Kidney (tissue), 13 donors: ENCODE measurements at regions not wholly inside any gene's neighbourhood (a gene's known extent, or its start where the extent isn't known, plus 50 kb on each side); places are given as distances from the start of the nearest gene placed in this dataset.
"Not testable (repeated sequence)": the region's sequence is repeated elsewhere in the genome, so short reads cannot be mapped to it uniquely, and the experiment has no call there.

Source experiments
- DNase-seq, 5 donors: peaks; one replicate each; pipeline ENCODE4 v3.0.0-alpha.2; 2013 to 2020
- FAIRE-seq: peaks from 2 replicates; lab custom pipeline; 2012; peaks lifted over from hg19 to GRCh38; lab: Jason Lieb, UNC
- H3K27ac ChIP-seq, 2 donors: one replicate each; pipeline ENCODE4 v1.7.0; 2013; ENCODE audit warnings: low read depth in 2 of 2, low read length in 2 of 2, inconsistent platforms in 1 of 2
- H3K27me3 ChIP-seq: one replicate; pipeline ENCODE4 v1.7.1; 2013; ENCODE audit warnings: low read length, inconsistent platforms; ENCODE audit not compliant: control insufficient read depth, insufficient read depth
- H3K36me3 ChIP-seq, 3 donors: one replicate each; pipeline versions ENCODE4 v1.7.0 to v1.7.1; 2013; ENCODE audit warnings: low read length in 3 of 3, control low read depth in 1 of 3, inconsistent platforms in 1 of 3; ENCODE audit not compliant: insufficient read depth in 3 of 3, control insufficient read depth in 2 of 3
- H3K4me1 ChIP-seq, 3 donors: one replicate each; pipeline versions ENCODE4 v1.7.0 to v1.7.1; 2013; ENCODE audit warnings: low read length in 3 of 3, inconsistent platforms in 1 of 3, low read depth in 1 of 3; ENCODE audit not compliant: control insufficient read depth in 2 of 3, insufficient read depth in 2 of 3
- H3K4me3 ChIP-seq, 3 donors: one replicate each; pipeline versions ENCODE4 v1.7.0 to v1.8.1; 2013; ENCODE audit warnings: low read length in 3 of 3, control low read depth in 1 of 3, inconsistent platforms in 1 of 3
- H3K9ac ChIP-seq, 3 donors: one replicate each; pipeline versions ENCODE4 v1.7.0 to v1.7.1; 2013; ENCODE audit warnings: low read length in 3 of 3, control low read depth in 1 of 3, inconsistent platforms in 1 of 3
- H3K9me3 ChIP-seq, 3 donors: one replicate each; pipeline versions ENCODE4 v1.7.0 to v1.7.1; 2013; ENCODE audit warnings: low read length in 3 of 3, control low read depth in 1 of 3, inconsistent platforms in 1 of 3; ENCODE audit not compliant: control insufficient read depth in 2 of 3, insufficient read depth in 1 of 3
- intact Hi-C: fragments of 100-400 bp; cut with DNase I; formaldehyde crosslinking; loops from one replicate; pipeline ENCODE4 v1.11.1; 2022
- TF ChIP-seq, protein P1 (sequence below): IDR thresholded peaks from 3 replicates; pipeline ENCODE4 v1.5.1; 2012; ENCODE audit warnings: mild to moderate bottlenecking, moderate library complexity, borderline replicate concordance; ENCODE audit not compliant: insufficient read depth; ENCODE audit errors: extremely low read depth
- donor health status: control.
- donor health status: control.
- donor health status: control.
- donor health status: control.
- donor health status: control.
- donor health status: DM: yes; HTN: yes; CAD: no.
- donor health status: Normal renal cell carcinoma (clear cell type).

DNA sequence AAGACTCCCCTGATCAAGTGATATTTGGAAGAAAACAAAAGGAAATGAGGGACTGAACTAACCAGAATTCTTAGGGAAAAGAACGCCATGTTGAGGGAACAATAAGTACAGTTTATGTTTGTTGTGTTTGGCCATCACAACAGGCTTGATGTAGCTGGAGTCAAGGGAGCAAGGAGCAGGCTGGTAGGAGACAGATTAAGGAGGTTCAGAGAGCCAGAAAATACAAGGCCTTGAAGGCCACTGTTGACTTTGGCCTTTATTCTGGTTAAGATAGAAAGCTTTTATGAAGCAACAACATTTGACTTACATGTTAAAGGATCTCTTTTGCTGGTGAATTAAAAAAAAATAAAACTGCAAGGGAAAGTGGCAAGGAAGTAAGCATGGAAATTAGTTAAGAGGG lies 754.1 kb upstream of the SLC8A1 start:
- Histone ChIP-seq H3K9ac (no peak overlapping the region), H3K9me3 (no peaks in the 10 kb centered on the region), H3K36me3 (no peaks in the 10 kb centered on the region), H3K27ac (no peak overlapping the region), H3K4me3 (no peak overlapping the region), H3K4me1 (no peaks in the 10 kb centered on the region), H3K27me3 (no peaks in the 10 kb centered on the region)
- no peak for FAIRE-seq
- DNase-seq: peak in 2 of 5 donors; percentile 54 to 82
- TF ChIP-seq, protein P1, sequence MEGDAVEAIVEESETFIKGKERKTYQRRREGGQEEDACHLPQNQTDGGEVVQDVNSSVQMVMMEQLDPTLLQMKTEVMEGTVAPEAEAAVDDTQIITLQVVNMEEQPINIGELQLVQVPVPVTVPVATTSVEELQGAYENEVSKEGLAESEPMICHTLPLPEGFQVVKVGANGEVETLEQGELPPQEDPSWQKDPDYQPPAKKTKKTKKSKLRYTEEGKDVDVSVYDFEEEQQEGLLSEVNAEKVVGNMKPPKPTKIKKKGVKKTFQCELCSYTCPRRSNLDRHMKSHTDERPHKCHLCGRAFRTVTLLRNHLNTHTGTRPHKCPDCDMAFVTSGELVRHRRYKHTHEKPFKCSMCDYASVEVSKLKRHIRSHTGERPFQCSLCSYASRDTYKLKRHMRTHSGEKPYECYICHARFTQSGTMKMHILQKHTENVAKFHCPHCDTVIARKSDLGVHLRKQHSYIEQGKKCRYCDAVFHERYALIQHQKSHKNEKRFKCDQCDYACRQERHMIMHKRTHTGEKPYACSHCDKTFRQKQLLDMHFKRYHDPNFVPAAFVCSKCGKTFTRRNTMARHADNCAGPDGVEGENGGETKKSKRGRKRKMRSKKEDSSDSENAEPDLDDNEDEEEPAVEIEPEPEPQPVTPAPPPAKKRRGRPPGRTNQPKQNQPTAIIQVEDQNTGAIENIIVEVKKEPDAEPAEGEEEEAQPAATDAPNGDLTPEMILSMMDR: no peak
- intact Hi-C loops: no loop called here

DNA sequence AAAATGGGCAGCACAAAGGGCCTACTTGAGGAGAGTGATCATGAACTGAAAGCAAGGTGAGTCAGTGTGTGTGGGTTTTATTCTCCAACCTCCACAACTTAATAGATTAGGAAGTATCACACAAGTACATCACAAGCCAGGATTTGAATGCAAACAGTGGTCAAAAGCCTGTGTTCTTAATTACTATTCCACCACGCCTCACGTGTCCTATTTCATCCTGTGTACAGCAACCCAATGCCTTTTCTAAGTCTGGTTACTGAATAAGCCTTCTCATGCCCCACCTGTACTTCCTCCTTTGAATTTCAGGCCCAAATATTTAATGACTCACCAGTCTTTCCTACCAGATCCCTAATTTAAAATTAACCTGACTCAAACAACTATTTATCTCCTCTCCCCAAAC lies 755.7 kb upstream of the SLC8A1 start:
- peak in 1 of 5 donors; percentile 16 for DNase-seq
- Histone ChIP-seq H3K36me3 (no peaks in the 10 kb centered on the region), H3K4me3 (no peak overlapping the region), H3K27me3 (no peaks in the 10 kb centered on the region), H3K9ac (no peak overlapping the region), H3K4me1 (no peaks in the 10 kb centered on the region), H3K9me3 (no peaks in the 10 kb centered on the region), H3K27ac (no peak overlapping the region)
- intact Hi-C loops: no loop called here
- no peak for FAIRE-seq
- TF ChIP-seq, protein P1: no peak

DNA sequence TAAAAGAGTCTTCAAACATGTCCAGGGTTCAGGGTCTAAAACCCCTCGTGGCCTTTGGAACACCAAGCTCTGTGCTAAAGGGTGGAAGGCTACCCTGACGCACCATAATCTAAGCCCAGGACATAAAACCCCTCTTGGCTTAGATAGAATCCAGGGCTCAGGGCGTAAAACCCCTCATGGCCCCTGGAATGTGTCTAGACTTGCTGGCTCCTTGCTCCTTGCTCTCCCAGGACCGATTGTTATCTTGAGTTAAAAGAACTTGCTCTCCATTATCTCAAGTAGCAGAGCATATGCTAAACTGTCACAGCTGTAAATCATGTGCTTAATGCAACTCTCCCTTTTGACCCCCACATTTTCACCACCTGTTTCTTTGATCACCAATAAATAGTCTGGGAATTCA lies 758.1 kb upstream of the SLC8A1 start:
- intact Hi-C loops, H3K4me3 ChIP-seq, H3K9me3 ChIP-seq, H3K9ac ChIP-seq, H3K27ac ChIP-seq, H3K36me3 ChIP-seq, DNase-seq, H3K27me3 ChIP-seq, H3K4me1 ChIP-seq, FAIRE-seq: not testable (repeated sequence)

DNA sequence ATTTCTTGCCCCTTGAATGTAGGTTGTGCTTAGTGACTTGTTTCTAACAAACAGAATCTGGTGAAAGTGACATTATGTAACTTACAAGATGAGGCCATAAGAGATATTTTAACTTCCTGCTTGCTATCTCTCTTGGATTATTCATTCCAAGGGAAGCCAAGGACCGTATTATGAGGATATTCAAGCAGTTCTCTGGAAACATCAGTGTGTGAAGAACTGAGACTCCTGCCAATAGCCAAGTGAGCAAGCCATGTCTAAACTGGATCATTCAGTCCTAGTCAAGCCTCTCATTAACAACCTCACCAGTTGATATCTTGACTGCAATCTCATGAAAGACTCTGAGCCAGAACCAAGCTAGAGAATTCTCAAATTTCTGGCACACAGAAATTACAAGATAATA lies 765.1 kb upstream of the SLC8A1 start:
- no peak for DNase-seq
- Histone ChIP-seq H3K27me3 (no peaks in the 10 kb centered on the region), H3K4me3 (no peak overlapping the region), H3K27ac (no peak overlapping the region), H3K4me1 (no peaks in the 10 kb centered on the region), H3K36me3 (no peaks in the 10 kb centered on the region), H3K9ac (no peak overlapping the region), H3K9me3 (no peaks in the 10 kb centered on the region)
- intact Hi-C loops: no loop called here
- no peak for FAIRE-seq
- TF ChIP-seq, protein P1: no peak
